ENCODE measurements at regions not wholly inside any gene's neighbourhood (a gene's known extent, or its start where the extent isn't known, plus 50 kb on each side); places are given as distances from the start of the nearest gene placed in this dataset.

- H3K9me3 ChIP-seq, result no peaks in the 10 kb centered on the region
- no peaks in the 10 kb centered on the region for H3K27me3 ChIP-seq
- H3K4me1 ChIP-seq, result no peaks in the 10 kb centered on the region
- H3K4me3 ChIP-seq, result no peak overlapping the region
- WGBS, 4 donors, result 82 to 92% (median 85%) methylated on average over 1 of the region's 1 CpG
- H3K36me3 ChIP-seq, result no peaks in the 10 kb centered on the region
- no peak for DNase-seq
- no peak overlapping the region for H3K27ac ChIP-seq
- intact Hi-C loops (cut with DNase I), result no loop called here
- ATAC-seq, result no peak
- TF ChIP-seq CTCF (IDR thresholded peaks at IDR 0.05) (no peak), POLR2A (IDR thresholded peaks at IDR 0.05) (no peak)
These were observed 71.8 kb upstream of the BCL2L14 start for GRCh38 chr12:11998944-11999315.

GRCh38 chr12:12003609-12004008, 67.1 kb upstream of the BCL2L14 start:
- Histone ChIP-seq H3K9me3 (no peaks in the 10 kb centered on the region), H3K4me3 (no peak overlapping the region), H3K4me1 (peaks cover 0 to 17% (median 0%) of the 10 kb centered on the region in 12 donors), H3K36me3 (no peaks in the 10 kb centered on the region), H3K27me3 (no peaks in the 10 kb centered on the region), H3K27ac (no peak overlapping the region)
- no peak for TF ChIP-seq POLR2A (IDR thresholded peaks at IDR 0.05)
- DNase-seq (no peak), ATAC-seq (no peak)
- 86 to 90% (median 88%) methylated on average over 5 of the region's 5 CpGs for WGBS, 4 donors
- intact Hi-C loops (cut with DNase I), result no loop called here

- WGBS, 4 donors, result 81 to 93% (median 88%) methylated on average over 3 of the region's 3 CpGs
- no peak for ATAC-seq
- H3K27me3 ChIP-seq, result no peaks in the 10 kb centered on the region
These were observed 66.2 kb upstream of the BCL2L14 start for GRCh38 chr12:12004524-12004923.

GRCh38 chr12:12007001-12007712, 63.6 kb upstream of the BCL2L14 start:
- H3K27ac ChIP-seq, result peak overlapping the region in 1 of 12 donors; percentile 92
- DNase-seq (no peak), ATAC-seq (no peak)
- H3K27me3 ChIP-seq, result no peaks in the 10 kb centered on the region
- no peak overlapping the region for H3K4me3 ChIP-seq
- 70 to 88% (median 79%) methylated on average over 7 of the region's 7 CpGs for WGBS, 4 donors
- no peaks in the 10 kb centered on the region for H3K9me3 ChIP-seq
- H3K4me1 ChIP-seq, result peaks cover 0 to 51% (median 2%) of the 10 kb centered on the region in 12 donors
- H3K36me3 ChIP-seq, result no peaks in the 10 kb centered on the region
- TF ChIP-seq POLR2A (IDR thresholded peaks at IDR 0.05) (no peak), CTCF (IDR thresholded peaks at IDR 0.05) (no peak)
- intact Hi-C loops (cut with DNase I), result no loop called here

More at GRCh38 chr12:12004524-12004923, 66.2 kb upstream of the BCL2L14 start:
- intact Hi-C loops (cut with DNase I), result no loop called here
- Histone ChIP-seq H3K4me1 (peaks cover 0 to 27% (median 0%) of the 10 kb centered on the region in 12 donors), H3K36me3 (no peaks in the 10 kb centered on the region), H3K4me3 (no peak overlapping the region), H3K27ac (no peak overlapping the region), H3K9me3 (no peaks in the 10 kb centered on the region)
- no peak for DNase-seq
- no peak for TF ChIP-seq POLR2A (IDR thresholded peaks at IDR 0.05)
- TF ChIP-seq CTCF (IDR thresholded peaks at IDR 0.05), result no peak
